Trophoblast cell (in vitro differentiated cells and primary cell): ENCODE measurements at regions not wholly inside any gene's neighbourhood (a gene's known extent, or its start where the extent isn't known, plus 50 kb on each side); places are given as distances from the start of the nearest gene placed in this dataset.

ENCODE experiments used
- DNase-seq, 2 donors: peaks; one replicate each; pipeline ENCODE4 v3.0.0-alpha.2; 2016
- H2AFZ ChIP-seq: 2 replicates; pipeline ENCODE4 v1.6.1; 2013; ENCODE audit warnings: low read length, moderate library complexity, mild to moderate bottlenecking; ENCODE audit not compliant: insufficient read depth, poor library complexity
- H2AK5ac ChIP-seq: 2 replicates; pipeline ENCODE4 v1.6.1; 2013; ENCODE audit warnings: mild to moderate bottlenecking, low read length
- H2BK120ac ChIP-seq: 2 replicates; pipeline ENCODE4 v1.6.1; 2013; ENCODE audit warnings: low read length, mild to moderate bottlenecking, moderate library complexity; ENCODE audit not compliant: insufficient read depth, poor library complexity
- H2BK12ac ChIP-seq: 2 replicates; pipeline ENCODE4 v1.6.1; 2013; ENCODE audit warnings: mild to moderate bottlenecking, low read length, moderate library complexity
- H2BK5ac ChIP-seq: 2 replicates; pipeline ENCODE4 v1.6.1; 2013; ENCODE audit warnings: low read length, low read depth, moderate library complexity, mild to moderate bottlenecking; ENCODE audit not compliant: poor library complexity
- H3K14ac ChIP-seq: 2 replicates; pipeline ENCODE4 v1.6.1; 2013; ENCODE audit warnings: mild to moderate bottlenecking, low read length
- H3K18ac ChIP-seq: 2 replicates; pipeline ENCODE4 v1.6.1; 2013; ENCODE audit warnings: mild to moderate bottlenecking, low read length
- H3K23ac ChIP-seq: 2 replicates; pipeline ENCODE4 v1.6.1; 2013; ENCODE audit warnings: low read length
- H3K27ac ChIP-seq: 2 replicates; pipeline ENCODE4 v1.5.1; 2013; ENCODE audit warnings: low read depth, mild to moderate bottlenecking, inconsistent platforms, low read length, moderate library complexity
- H3K27me3 ChIP-seq: 2 replicates; pipeline ENCODE4 v1.6.1; 2013; ENCODE audit warnings: inconsistent platforms, mild to moderate bottlenecking, low read length, moderate library complexity; ENCODE audit not compliant: insufficient read depth
- H3K36me3 ChIP-seq, 2 experiments: 1 replicate in 1 of 2; 2 replicates in 1 of 2; pipeline ENCODE4 v1.6.1; 2013; ENCODE audit warnings: low read length in 2 of 2, mild to moderate bottlenecking in 2 of 2, moderate library complexity in 1 of 2; ENCODE audit not compliant: insufficient read depth in 2 of 2, control insufficient read depth in 1 of 2
- H3K4ac ChIP-seq: 2 replicates; pipeline ENCODE4 v1.6.1; 2013; ENCODE audit warnings: low read depth, mild to moderate bottlenecking, low read length, moderate library complexity
- H3K4me1 ChIP-seq, 2 experiments: 1 replicate in 1 of 2; 2 replicates in 1 of 2; pipeline ENCODE4 v1.6.1; 2013; ENCODE audit warnings: low read length in 2 of 2, mild to moderate bottlenecking in 2 of 2, moderate library complexity in 1 of 2; ENCODE audit not compliant: insufficient read depth in 2 of 2, control insufficient read depth in 1 of 2
- H3K4me2 ChIP-seq: 2 replicates; pipeline ENCODE4 v1.6.1; 2013; ENCODE audit warnings: inconsistent platforms, mild to moderate bottlenecking, low read length, moderate library complexity
- H3K4me3 ChIP-seq: 2 replicates; pipeline ENCODE4 v1.5.1; 2013; ENCODE audit warnings: mild to moderate bottlenecking, low read depth, low read length, inconsistent platforms
- H3K79me1 ChIP-seq: one replicate; pipeline ENCODE4 v1.6.1; 2013; ENCODE audit warnings: low read length
- H3K79me2 ChIP-seq: 2 replicates; pipeline ENCODE4 v1.6.1; 2013; ENCODE audit warnings: low read length, mild to moderate bottlenecking; ENCODE audit not compliant: control insufficient read depth, insufficient read depth, poor library complexity
- H3K9ac ChIP-seq: 2 replicates; pipeline ENCODE4 v1.6.1; 2013; ENCODE audit warnings: mild to moderate bottlenecking, low read length
- H3K9me3 ChIP-seq: 2 replicates; pipeline ENCODE4 v1.6.1; 2013; ENCODE audit warnings: low read depth, mild to moderate bottlenecking, control low read depth, inconsistent platforms, low read length; ENCODE audit not compliant: insufficient read depth
- H4K12ac ChIP-seq: 2 replicates; pipeline ENCODE4 v1.6.1; 2013; ENCODE audit warnings: low read depth, mild to moderate bottlenecking, low read length, moderate library complexity
- H4K8ac ChIP-seq: 2 replicates; pipeline ENCODE4 v1.6.1; 2013; ENCODE audit warnings: low read depth, mild to moderate bottlenecking, low read length, moderate library complexity
- H4K91ac ChIP-seq: one replicate; pipeline ENCODE4 v1.6.1; 2013; ENCODE audit warnings: low read depth, mild to moderate bottlenecking, low read length, moderate library complexity
- WGBS: extraction: QIAGEN DNeasy Blood & Tissue Kit; methylation state at CpG from one replicate; pipeline ENCODE4 v1.1.7; 2013; ENCODE audit warnings: missing lambda C conversion rate; ENCODE audit not compliant: insufficient read length, insufficient coverage; ENCODE audit errors: extremely low coverage; 5-methylcytosine and 5-hydroxymethylcytosine counted together

DNA sequence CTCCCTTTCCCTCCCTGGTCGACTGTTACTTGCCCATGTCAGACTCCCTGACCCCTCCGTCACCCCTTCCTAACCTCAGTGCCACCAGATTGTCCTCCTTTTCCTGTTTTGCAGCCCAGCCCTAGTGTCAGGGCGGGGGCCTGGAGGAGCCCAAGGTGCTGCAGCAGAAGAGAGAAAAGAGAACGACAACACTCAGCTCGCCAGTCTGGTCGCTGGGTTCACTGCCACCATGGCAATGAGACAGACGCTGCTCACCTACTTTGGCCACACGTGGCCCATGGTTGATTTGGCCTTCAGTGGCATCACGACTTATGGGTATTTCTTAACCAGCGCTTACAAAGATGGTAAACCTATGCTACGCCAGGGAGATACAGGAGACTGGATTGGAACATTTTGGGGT is 108.4 kb upstream of the RMDN2 start:
- no CpG with 5 or more reads among the region's 11 CpGs for WGBS
- Histone ChIP-seq H2AFZ (no peak overlapping the region), H3K4me2 (no peak overlapping the region)

GRCh38 chr2:37819186-37819585 is 105.9 kb upstream of the RMDN2 start:
- no peaks in the 10 kb centered on the region for H3K79me2 ChIP-seq
- no peak overlapping the region for H2AFZ ChIP-seq
- no peak overlapping the region for H2BK12ac ChIP-seq

More for the DNA sequence above, 108.4 kb upstream of the RMDN2 start:
- H3K27ac ChIP-seq = no peak overlapping the region
- H2BK5ac ChIP-seq = no peak overlapping the region
- no peaks in the 10 kb centered on the region for H3K4me1 ChIP-seq
- no peak overlapping the region for H4K12ac ChIP-seq
- no peaks in the 10 kb centered on the region for H3K79me2 ChIP-seq
- no peak overlapping the region for H3K18ac ChIP-seq
- H2BK120ac ChIP-seq = no peak overlapping the region
- no peak overlapping the region for H3K4me3 ChIP-seq
- no peak overlapping the region for H4K8ac ChIP-seq
- H3K9ac ChIP-seq = no peak overlapping the region
- H3K14ac ChIP-seq = no peak overlapping the region
- no peak overlapping the region for H2BK12ac ChIP-seq
- no peaks in the 10 kb centered on the region for H3K9me3 ChIP-seq
- no peaks in the 10 kb centered on the region for H3K36me3 ChIP-seq
- no peak overlapping the region for H3K23ac ChIP-seq
- no peak overlapping the region for H3K4ac ChIP-seq
- H2AK5ac ChIP-seq = no peak overlapping the region
- no peak for DNase-seq
- no peak overlapping the region for H4K91ac ChIP-seq
- no peaks in the 10 kb centered on the region for H3K79me1 ChIP-seq
- H3K27me3 ChIP-seq = no peaks in the 10 kb centered on the region

GRCh38 chr2:37820471-37820986 is 104.6 kb upstream of the RMDN2 start:
- no peaks in the 10 kb centered on the region for H3K9me3 ChIP-seq
- H2BK5ac ChIP-seq = no peak overlapping the region
- H2BK120ac ChIP-seq = no peak overlapping the region
- H3K79me2 ChIP-seq = no peaks in the 10 kb centered on the region
- no peak overlapping the region for H3K4ac ChIP-seq
- no peak overlapping the region for H4K12ac ChIP-seq
- H2BK12ac ChIP-seq = no peak overlapping the region
- H3K9ac ChIP-seq = no peak overlapping the region
- no peak overlapping the region for H3K18ac ChIP-seq
- no peak overlapping the region for H3K23ac ChIP-seq
- no peak overlapping the region for H3K4me3 ChIP-seq
- H3K36me3 ChIP-seq = no peaks in the 10 kb centered on the region
- no peaks in the 10 kb centered on the region for H3K27me3 ChIP-seq
- H3K4me2 ChIP-seq = no peak overlapping the region
- H2AFZ ChIP-seq = no peak overlapping the region
- H4K91ac ChIP-seq = no peak overlapping the region
- no peak overlapping the region for H4K8ac ChIP-seq
- H3K79me1 ChIP-seq = no peaks in the 10 kb centered on the region
- peaks cover 0 to 2% of the 10 kb centered on the region in 2 experiments for H3K4me1 ChIP-seq
- WGBS = no CpG with 5 or more reads among the region's 2 CpGs
- no peak overlapping the region for H3K14ac ChIP-seq
- peak; percentile 42 to 93 for DNase-seq
- no peak overlapping the region for H3K27ac ChIP-seq
- H2AK5ac ChIP-seq = no peak overlapping the region

More at GRCh38 chr2:37819186-37819585, 105.9 kb upstream of the RMDN2 start:
- H3K4me2 ChIP-seq = no peak overlapping the region
- H4K91ac ChIP-seq = no peak overlapping the region
- no peak overlapping the region for H3K4me3 ChIP-seq
- no CpG with 5 or more reads among the region's 2 CpGs for WGBS
- H3K9me3 ChIP-seq = no peaks in the 10 kb centered on the region
- H3K14ac ChIP-seq = no peak overlapping the region
- no peak overlapping the region for H3K27ac ChIP-seq
- no peaks in the 10 kb centered on the region for H3K79me1 ChIP-seq
- H4K8ac ChIP-seq = no peak overlapping the region
- peak in 1 of 2 donors; percentile 35 for DNase-seq
- H3K23ac ChIP-seq = no peak overlapping the region
- H2BK5ac ChIP-seq = no peak overlapping the region
- H3K4ac ChIP-seq = no peak overlapping the region
- H2BK120ac ChIP-seq = no peak overlapping the region
- no peaks in the 10 kb centered on the region for H3K36me3 ChIP-seq
- peaks cover 0 to 2% of the 10 kb centered on the region in 2 experiments for H3K4me1 ChIP-seq
- no peak overlapping the region for H3K18ac ChIP-seq
- no peak overlapping the region for H4K12ac ChIP-seq
- no peak overlapping the region for H3K9ac ChIP-seq
- no peak overlapping the region for H2AK5ac ChIP-seq
- H3K27me3 ChIP-seq = no peaks in the 10 kb centered on the region

GRCh38 chr2:37825586-37825985 is 99.5 kb upstream of the RMDN2 start:
- H3K27me3 ChIP-seq = no peaks in the 10 kb centered on the region
- no peak overlapping the region for H2AK5ac ChIP-seq
- no peak overlapping the region for H2AFZ ChIP-seq
- peaks cover 7 to 13% of the 10 kb centered on the region in 2 experiments for H3K4me1 ChIP-seq
- H3K23ac ChIP-seq = no peak overlapping the region
- no peaks in the 10 kb centered on the region for H3K79me1 ChIP-seq
- H2BK5ac ChIP-seq = no peak overlapping the region
- no peak overlapping the region for H3K4me3 ChIP-seq
- H3K9ac ChIP-seq = no peak overlapping the region
- no peak overlapping the region for H4K91ac ChIP-seq
- no peak overlapping the region for H3K4me2 ChIP-seq
- H3K4ac ChIP-seq = no peak overlapping the region
- H3K79me2 ChIP-seq = no peaks in the 10 kb centered on the region
- H3K9me3 ChIP-seq = no peaks in the 10 kb centered on the region
- no CpG with 5 or more reads among the region's 3 CpGs for WGBS
- no peak overlapping the region for H4K8ac ChIP-seq
- H3K18ac ChIP-seq = no peak overlapping the region
- no peak overlapping the region for H3K14ac ChIP-seq
- H4K12ac ChIP-seq = no peak overlapping the region
- no peak overlapping the region for H2BK12ac ChIP-seq
- no peaks in the 10 kb centered on the region for H3K36me3 ChIP-seq
- DNase-seq = no peak
- no peak overlapping the region for H3K27ac ChIP-seq
- H2BK120ac ChIP-seq = no peak overlapping the region
